ENCODE measurements at regions not wholly inside any gene's neighbourhood (a gene's known extent, or its start where the extent isn't known, plus 50 kb on each side); places are given as distances from the start of the nearest gene placed in this dataset.

- TF ChIP-seq CTCF (IDR thresholded peaks at IDR 0.05) (no peak), RFX5 (IDR thresholded peaks at IDR 0.05; ENCODE audit: low read length) (no peak), RCOR1 (IDR thresholded peaks at IDR 0.05; ENCODE audit: low read length) (no peak), POLR2AphosphoS5 (IDR thresholded peaks at IDR 0.05; ENCODE audit: low read depth, low read length) (no peak), JUND (IDR thresholded peaks at IDR 0.05) (no peak), RAD21 (IDR thresholded peaks at IDR 0.05; ENCODE audit: low read length) (no peak), TAF1 (IDR thresholded peaks at IDR 0.05; ENCODE audit: borderline replicate concordance, low read depth, low read length) (no peak), USF2 (IDR thresholded peaks at IDR 0.05; ENCODE audit: borderline replicate concordance, low read depth, low read length) (no peak), ELF1 (IDR thresholded peaks at IDR 0.05) (no peak), EZH2phosphoT487 (IDR thresholded peaks at IDR 0.05; ENCODE audit: borderline replicate concordance, low read depth) (no peak), MAX (IDR thresholded peaks at IDR 0.05; ENCODE audit: low read depth) (no peak), NRF1 (IDR thresholded peaks at IDR 0.05; ENCODE audit: low read depth, low read length) (no peak), FOXM1 (IDR thresholded peaks at IDR 0.05; ENCODE audit: low read depth) (no peak), RXRA (IDR thresholded peaks at IDR 0.05; ENCODE audit: borderline replicate concordance, low read depth) (no peak)
Measured at GRCh38 chr11:92048415-92048814, 176.2 kb upstream of the FAT3 start.

Data from SK-N-SH (cell line).